Fibroblast of skin of right biceps (primary cell): ENCODE measurements at regions not wholly inside any gene's neighbourhood (a gene's known extent, or its start where the extent isn't known, plus 50 kb on each side); places are given as distances from the start of the nearest gene placed in this dataset.

Source experiments
- DNase-seq: peaks from one replicate; pipeline ENCODE4 v3.0.0-alpha.2; 2013

- no peak for DNase-seq
Observed at GRCh38 chr12:74915718-74916117, 293.9 kb downstream of the KCNC2 start.

- no peak for DNase-seq
Observed at GRCh38 chr12:74917743-74918142, 291.9 kb downstream of the KCNC2 start.

GRCh38 chr12:74918291-74918690 is 291.3 kb downstream of the KCNC2 start:
- DNase-seq = no peak

- DNase-seq = no peak
Observed at GRCh38 chr12:74922117-74922516, 287.5 kb downstream of the KCNC2 start.

- no peak for DNase-seq
Observed at GRCh38 chr12:74922642-74923041, 287.0 kb downstream of the KCNC2 start.

- no peak for DNase-seq
Observed at GRCh38 chr12:74941670-74942069, 268.0 kb downstream of the KCNC2 start.

- no peak for DNase-seq
Observed at GRCh38 chr12:74945771-74946198, 263.9 kb downstream of the KCNC2 start.

- no peak for DNase-seq
Observed at GRCh38 chr12:74953697-74954096, 255.9 kb downstream of the KCNC2 start.

- no peak for DNase-seq
Observed at GRCh38 chr12:74957231-74957630, 252.4 kb downstream of the KCNC2 start.

- DNase-seq = no peak
Observed at GRCh38 chr12:74957634-74958033, 252.0 kb downstream of the KCNC2 start.

GRCh38 chr12:74959657-74960056 is 250.0 kb downstream of the KCNC2 start:
- no peak for DNase-seq

- DNase-seq = no peak
Observed at GRCh38 chr12:74963304-74963703, 246.3 kb downstream of the KCNC2 start.

GRCh38 chr12:74963867-74964331 is 245.7 kb downstream of the KCNC2 start:
- no peak for DNase-seq

GRCh38 chr12:74964390-74964789 is 245.2 kb downstream of the KCNC2 start:
- no peak for DNase-seq

- no peak for DNase-seq
Observed at GRCh38 chr12:74971201-74971600, 238.4 kb downstream of the KCNC2 start.

GRCh38 chr12:74977832-74978481 is 231.7 kb downstream of the KCNC2 start:
- no peak for DNase-seq

- no peak for DNase-seq
Observed at GRCh38 chr12:74980510-74980909, 229.1 kb downstream of the KCNC2 start.

GRCh38 chr12:74981541-74981940 is 228.1 kb downstream of the KCNC2 start:
- DNase-seq = no peak

- DNase-seq = no peak
Observed at GRCh38 chr12:74983917-74984316, 225.7 kb downstream of the KCNC2 start.

GRCh38 chr12:74984631-74985030 is 225.0 kb downstream of the KCNC2 start:
- DNase-seq = no peak

GRCh38 chr12:74985293-74985985 is 224.2 kb downstream of the KCNC2 start:
- no peak for DNase-seq

- no peak for DNase-seq
Observed at GRCh38 chr12:74985986-74986319, 223.7 kb downstream of the KCNC2 start.

- no peak for DNase-seq
Observed at GRCh38 chr12:74988156-74988555, 221.5 kb downstream of the KCNC2 start.
